GM19099 (cell line): ENCODE measurements at regions not wholly inside any gene's neighbourhood (a gene's known extent, or its start where the extent isn't known, plus 50 kb on each side); places are given as distances from the start of the nearest gene placed in this dataset.

Source experiments
- POLR2A ChIP-seq: IDR thresholded peaks from 3 replicates; pipeline ENCODE4 v1.6.1; 2011; ENCODE audit warnings: low read depth; ENCODE audit not compliant: insufficient read length; ENCODE audit errors: extremely low read depth

GRCh38 chr3:161800985-161801559 lies 304.5 kb downstream of the OTOL1 start:
- no peak for TF ChIP-seq POLR2A

GRCh38 chr3:161818106-161818505 lies 321.5 kb downstream of the OTOL1 start:
- no peak for TF ChIP-seq POLR2A

- TF ChIP-seq POLR2A, result no peak
Measured at GRCh38 chr3:161821591-161821990, 325.0 kb downstream of the OTOL1 start.

GRCh38 chr3:161822291-161822690 lies 325.7 kb downstream of the OTOL1 start:
- TF ChIP-seq POLR2A, result no peak

GRCh38 chr3:161823910-161824309 lies 327.3 kb downstream of the OTOL1 start:
- no peak for TF ChIP-seq POLR2A

GRCh38 chr3:161838021-161838420 lies 341.4 kb downstream of the OTOL1 start:
- no peak for TF ChIP-seq POLR2A

GRCh38 chr3:161848376-161848775 lies 351.8 kb downstream of the OTOL1 start:
- no peak for TF ChIP-seq POLR2A

- TF ChIP-seq POLR2A, result no peak
Measured at GRCh38 chr3:161851941-161852566, 355.4 kb downstream of the OTOL1 start.

- TF ChIP-seq POLR2A, result no peak
Measured at GRCh38 chr3:161852744-161853143, 356.1 kb downstream of the OTOL1 start.

- TF ChIP-seq POLR2A, result no peak
Measured at GRCh38 chr3:161854232-161854771, 357.7 kb downstream of the OTOL1 start.

GRCh38 chr3:161859057-161859456 lies 362.4 kb downstream of the OTOL1 start:
- no peak for TF ChIP-seq POLR2A

- no peak for TF ChIP-seq POLR2A
Measured at GRCh38 chr3:161859865-161860450, 363.4 kb downstream of the OTOL1 start.

- no peak for TF ChIP-seq POLR2A
Measured at GRCh38 chr3:161863775-161864174, 367.2 kb downstream of the OTOL1 start.

GRCh38 chr3:161866176-161866575 lies 369.6 kb downstream of the OTOL1 start:
- TF ChIP-seq POLR2A, result no peak

- TF ChIP-seq POLR2A, result no peak
Measured at GRCh38 chr3:161875483-161875882, 378.9 kb downstream of the OTOL1 start.

GRCh38 chr3:161879470-161879869 lies 382.9 kb downstream of the OTOL1 start:
- no peak for TF ChIP-seq POLR2A

GRCh38 chr3:161884830-161885229 lies 388.2 kb downstream of the OTOL1 start:
- no peak for TF ChIP-seq POLR2A

- TF ChIP-seq POLR2A, result no peak
Measured at GRCh38 chr3:161890147-161890625, 393.6 kb downstream of the OTOL1 start.
